ENCODE measurements at regions not wholly inside any gene's neighbourhood (a gene's known extent, or its start where the extent isn't known, plus 50 kb on each side); places are given as distances from the start of the nearest gene placed in this dataset.

DNA sequence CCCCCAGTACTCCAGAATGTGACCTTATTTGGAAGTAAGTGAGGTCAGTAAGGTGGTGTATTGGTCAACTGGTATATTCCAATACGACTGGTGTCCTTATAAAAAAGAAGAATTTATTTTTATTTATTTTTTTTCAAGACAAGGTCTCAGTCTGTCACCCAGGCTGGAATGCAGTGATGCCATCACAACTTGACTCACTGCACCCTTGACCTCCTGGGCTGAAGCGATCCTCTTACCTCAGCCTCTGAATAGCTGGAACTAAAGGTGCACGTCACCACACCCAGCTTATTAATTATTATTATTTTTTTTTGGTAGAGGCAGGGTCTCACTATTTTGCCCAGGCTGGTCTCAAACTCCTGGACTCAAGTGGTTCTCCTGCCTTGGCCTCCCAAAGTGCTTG, 115.1 kb upstream of the PITX2 start:
- no peaks in the 10 kb centered on the region for H3K4me1 Mint-ChIP-seq
- no peak overlapping the region for H3K27ac Mint-ChIP-seq
- ATAC-seq (replicated peaks) (no peak), DNase-seq (no peak)
- no peaks in the 10 kb centered on the region for H3K9me3 Mint-ChIP-seq
- H3K36me3 Mint-ChIP-seq = no peaks in the 10 kb centered on the region
- H3K4me3 Mint-ChIP-seq = no peak overlapping the region
- no peaks in the 10 kb centered on the region for H3K27me3 Mint-ChIP-seq

DNA sequence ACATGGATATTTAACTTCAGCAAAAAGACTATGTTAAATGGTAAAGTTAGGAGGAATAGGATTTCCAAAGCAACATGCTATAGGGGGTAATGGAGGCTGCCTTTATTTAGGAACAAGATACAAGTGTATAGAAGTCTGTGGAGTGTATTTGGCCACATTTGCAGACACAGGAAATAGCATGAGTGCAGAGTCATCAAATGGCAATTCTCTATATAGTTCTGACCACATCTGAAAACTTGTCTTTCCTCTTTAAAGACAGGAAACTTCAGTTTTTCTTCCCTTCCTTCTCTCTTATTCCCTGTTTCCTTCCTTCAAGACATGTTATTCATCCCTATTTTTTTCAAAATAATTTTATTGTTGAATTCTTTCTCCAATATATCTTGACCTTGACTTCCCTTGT, 119.3 kb upstream of the PITX2 start:
- Mint-ChIP-seq H3K4me3 (no peak overlapping the region), H3K36me3 (no peaks in the 10 kb centered on the region)

DNA sequence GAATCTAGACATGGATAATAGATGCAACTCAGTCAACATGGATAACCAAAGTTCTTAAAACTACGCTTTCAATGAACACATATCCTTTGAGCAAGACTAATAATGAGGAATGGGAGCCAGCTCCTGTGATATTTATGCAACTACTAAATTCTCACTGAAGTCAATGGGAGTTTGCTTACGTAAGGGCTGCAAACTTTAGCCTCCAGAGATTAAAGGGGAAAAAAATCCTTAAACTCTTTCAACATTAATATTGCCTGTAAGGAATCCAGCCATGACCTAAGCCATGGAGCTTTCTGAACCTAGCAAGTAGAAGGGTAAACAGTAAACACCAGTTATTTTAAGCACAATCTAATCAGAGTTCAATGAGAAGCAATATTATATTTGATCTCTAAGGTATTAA, 125.2 kb upstream of the PITX2 start:
- H3K4me1 Mint-ChIP-seq = no peaks in the 10 kb centered on the region
- no peak overlapping the region for H3K4me3 Mint-ChIP-seq
- no peaks in the 10 kb centered on the region for H3K36me3 Mint-ChIP-seq
- H3K27me3 Mint-ChIP-seq = no peaks in the 10 kb centered on the region
- H3K9me3 Mint-ChIP-seq = no peaks in the 10 kb centered on the region
- DNase-seq (no peak), ATAC-seq (replicated peaks) (no peak)
- no peak overlapping the region for H3K27ac Mint-ChIP-seq

More for the DNA sequence above, 119.3 kb upstream of the PITX2 start:
- no peaks in the 10 kb centered on the region for H3K4me1 Mint-ChIP-seq
- H3K27ac Mint-ChIP-seq = no peak overlapping the region
- no peak for ATAC-seq (replicated peaks)
- DNase-seq = no peak
- H3K27me3 Mint-ChIP-seq = no peaks in the 10 kb centered on the region
- H3K9me3 Mint-ChIP-seq = no peaks in the 10 kb centered on the region

DNA sequence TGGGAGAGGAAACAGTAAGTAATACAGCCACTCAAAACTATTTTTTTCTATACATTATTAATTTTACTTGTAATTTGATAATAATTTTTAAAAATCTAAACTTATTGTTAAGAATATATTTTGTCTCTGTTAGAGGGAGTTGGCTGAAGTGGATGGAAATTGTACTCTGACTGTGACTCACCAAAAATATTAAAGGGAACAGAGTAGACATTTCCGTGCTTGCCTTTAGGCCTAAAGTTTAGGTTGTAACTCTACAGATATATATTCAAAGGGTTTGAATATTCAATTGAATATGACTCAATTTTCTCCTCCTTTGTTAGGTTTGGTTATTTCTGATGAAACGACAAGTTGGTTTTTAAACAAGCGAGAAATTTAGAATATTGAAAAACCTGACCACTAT, 128.3 kb upstream of the PITX2 start:
- DNase-seq = no peak
- H3K27me3 Mint-ChIP-seq = no peaks in the 10 kb centered on the region
- no peak overlapping the region for H3K4me3 Mint-ChIP-seq
- H3K9me3 Mint-ChIP-seq = no peaks in the 10 kb centered on the region
- no peaks in the 10 kb centered on the region for H3K4me1 Mint-ChIP-seq
- no peak for ATAC-seq (replicated peaks)
- no peaks in the 10 kb centered on the region for H3K36me3 Mint-ChIP-seq
- H3K27ac Mint-ChIP-seq = no peak overlapping the region

DNA sequence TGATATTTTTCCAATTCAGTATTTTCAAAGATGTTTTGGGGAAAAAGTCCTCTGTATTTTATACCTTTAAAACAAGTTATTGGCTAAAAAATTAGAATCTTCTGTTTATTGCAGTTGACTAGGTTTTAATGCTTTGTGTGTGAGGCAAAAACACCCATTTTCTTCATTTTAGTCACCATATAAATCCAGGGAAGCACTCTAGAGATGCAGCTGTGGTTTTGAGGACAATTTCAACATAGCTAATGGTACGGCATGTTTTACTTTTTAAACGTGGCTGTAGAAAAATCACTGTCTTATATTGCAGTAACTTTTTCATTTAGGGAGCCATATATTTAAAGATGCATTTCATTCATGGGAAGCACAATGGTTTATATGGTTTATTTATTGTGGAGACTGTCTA, 129.1 kb upstream of the PITX2 start:
- ATAC-seq (replicated peaks) (no peak), DNase-seq (no peak)
- no peak overlapping the region for H3K4me3 Mint-ChIP-seq
- no peak overlapping the region for H3K27ac Mint-ChIP-seq
- H3K9me3 Mint-ChIP-seq = no peaks in the 10 kb centered on the region
- no peaks in the 10 kb centered on the region for H3K36me3 Mint-ChIP-seq
- no peaks in the 10 kb centered on the region for H3K4me1 Mint-ChIP-seq
- H3K27me3 Mint-ChIP-seq = no peaks in the 10 kb centered on the region

DNA sequence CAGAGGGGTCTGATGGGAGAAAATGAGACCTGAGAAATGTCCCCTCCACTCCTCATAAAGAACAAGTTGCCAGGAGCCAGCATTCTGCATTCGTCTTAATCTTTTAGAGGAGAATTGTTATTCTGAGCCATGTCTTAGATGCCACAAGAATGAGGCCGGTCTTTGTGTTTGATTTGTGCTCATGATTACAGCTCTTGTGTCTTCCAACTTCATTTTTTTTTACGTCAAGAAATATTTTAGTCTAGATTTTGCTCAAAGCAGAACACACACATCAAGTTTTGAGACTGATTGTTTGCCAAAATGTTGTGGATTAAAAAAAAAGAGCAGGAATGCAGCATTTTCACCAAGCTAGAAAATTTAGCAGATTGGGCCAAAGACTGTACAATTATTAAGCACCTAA, 130.6 kb upstream of the PITX2 start:
- Mint-ChIP-seq H3K27me3 (no peaks in the 10 kb centered on the region), H3K4me3 (no peak overlapping the region), H3K36me3 (no peaks in the 10 kb centered on the region), H3K9me3 (no peaks in the 10 kb centered on the region), H3K4me1 (no peaks in the 10 kb centered on the region), H3K27ac (no peak overlapping the region)
- DNase-seq (no peak), ATAC-seq (replicated peaks) (no peak)

DNA sequence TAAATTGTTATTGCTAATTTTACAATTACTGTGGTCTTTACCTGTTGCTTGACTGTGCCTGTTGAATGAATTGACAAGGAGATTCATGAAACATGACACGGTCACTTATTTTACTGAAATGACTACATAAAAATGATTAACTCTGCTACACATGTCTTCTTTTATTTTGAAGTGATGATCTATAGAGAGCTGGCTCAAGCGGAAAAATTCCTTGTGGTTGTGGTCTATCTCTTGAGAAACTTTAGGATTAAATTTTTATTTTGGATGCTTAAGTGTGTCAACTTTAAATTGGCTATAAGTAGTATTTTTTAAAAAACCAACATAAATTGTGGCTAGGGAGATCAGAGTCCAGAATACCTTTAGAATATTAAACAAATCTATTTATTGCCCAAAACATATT, 131.8 kb upstream of the PITX2 start:
- H3K4me3 Mint-ChIP-seq = no peak overlapping the region

DNA sequence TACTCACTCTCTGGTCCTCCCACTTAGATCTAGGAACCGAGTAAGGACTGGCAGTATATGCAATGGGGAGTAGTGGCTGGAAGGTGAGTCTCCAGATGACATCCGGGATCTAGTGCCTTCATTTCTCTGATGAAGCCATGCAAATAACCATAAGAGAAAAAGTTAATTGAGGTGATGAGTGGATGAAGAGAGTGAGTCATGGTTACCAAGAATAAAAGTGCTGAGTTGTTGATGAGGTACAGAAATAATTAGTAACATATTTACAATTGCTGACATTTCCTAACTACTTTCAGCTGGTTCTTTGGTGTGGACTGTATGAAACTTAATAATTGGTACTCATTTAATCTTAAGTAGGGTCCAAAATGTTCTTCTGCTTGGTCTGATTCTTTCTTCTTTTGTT, 146.7 kb upstream of the PITX2 start:
- ATAC-seq (replicated peaks) = no peak
- H3K4me1 Mint-ChIP-seq = no peaks in the 10 kb centered on the region
- H3K9me3 Mint-ChIP-seq = peaks cover 0 to 6% of the 10 kb centered on the region in 2 donors
- H3K27me3 Mint-ChIP-seq = no peaks in the 10 kb centered on the region
- DNase-seq = no peak
- no peak overlapping the region for H3K27ac Mint-ChIP-seq
- no peaks in the 10 kb centered on the region for H3K36me3 Mint-ChIP-seq
- H3K4me3 Mint-ChIP-seq = no peak overlapping the region

More for the DNA sequence above, 131.8 kb upstream of the PITX2 start:
- DNase-seq (no peak), ATAC-seq (replicated peaks) (no peak)
- no peaks in the 10 kb centered on the region for H3K27me3 Mint-ChIP-seq
- no peaks in the 10 kb centered on the region for H3K9me3 Mint-ChIP-seq
- H3K36me3 Mint-ChIP-seq = no peaks in the 10 kb centered on the region
- H3K27ac Mint-ChIP-seq = no peak overlapping the region
- H3K4me1 Mint-ChIP-seq = no peaks in the 10 kb centered on the region

DNA sequence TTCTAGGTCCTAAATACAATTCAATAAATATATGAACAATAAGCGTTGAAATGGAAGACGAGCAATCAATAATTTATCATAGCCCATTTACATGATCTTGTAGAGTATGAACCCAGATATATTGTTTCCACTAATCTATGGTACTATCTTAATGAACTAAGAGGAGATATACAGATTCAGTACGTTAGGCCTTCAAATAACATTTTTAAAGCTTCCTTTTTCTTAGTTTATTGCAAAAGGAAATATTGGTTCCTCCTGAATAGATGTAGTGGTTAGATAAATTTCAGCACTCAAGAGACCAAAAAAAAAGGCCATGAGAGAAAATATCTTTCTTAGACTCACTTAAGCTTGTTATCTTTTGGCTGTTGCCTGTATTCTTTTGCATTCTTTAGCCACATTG, 147.5 kb upstream of the PITX2 start:
- no peaks in the 10 kb centered on the region for H3K36me3 Mint-ChIP-seq
- DNase-seq = no peak
- H3K4me3 Mint-ChIP-seq = no peak overlapping the region
- H3K27me3 Mint-ChIP-seq = no peaks in the 10 kb centered on the region
- ATAC-seq (replicated peaks) = no peak
- H3K4me1 Mint-ChIP-seq = no peaks in the 10 kb centered on the region
- H3K27ac Mint-ChIP-seq = no peak overlapping the region
- H3K9me3 Mint-ChIP-seq = peaks cover 0 to 6% of the 10 kb centered on the region in 2 donors

DNA sequence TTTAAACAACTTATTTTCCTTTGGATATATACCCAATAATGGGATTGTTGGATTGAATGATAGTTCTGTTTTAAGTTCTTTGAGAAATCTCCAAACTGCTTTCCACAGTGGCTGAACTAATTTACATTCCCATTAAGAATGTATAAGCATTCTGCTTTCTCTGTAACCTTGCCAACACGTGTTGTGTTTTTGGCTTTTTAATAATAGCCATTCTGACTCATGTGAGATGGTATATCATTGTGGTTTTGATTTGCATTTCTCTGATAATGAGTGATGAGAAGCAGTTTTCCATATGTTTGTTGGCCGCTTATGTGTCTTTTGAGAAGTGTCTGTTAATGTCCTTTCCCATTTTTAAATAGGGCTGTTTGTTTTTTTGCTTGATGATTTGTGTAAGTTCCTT, 155.6 kb upstream of the PITX2 start:
- ATAC-seq (replicated peaks) = no peak
- no peaks in the 10 kb centered on the region for H3K27me3 Mint-ChIP-seq
- no peak for DNase-seq

DNA sequence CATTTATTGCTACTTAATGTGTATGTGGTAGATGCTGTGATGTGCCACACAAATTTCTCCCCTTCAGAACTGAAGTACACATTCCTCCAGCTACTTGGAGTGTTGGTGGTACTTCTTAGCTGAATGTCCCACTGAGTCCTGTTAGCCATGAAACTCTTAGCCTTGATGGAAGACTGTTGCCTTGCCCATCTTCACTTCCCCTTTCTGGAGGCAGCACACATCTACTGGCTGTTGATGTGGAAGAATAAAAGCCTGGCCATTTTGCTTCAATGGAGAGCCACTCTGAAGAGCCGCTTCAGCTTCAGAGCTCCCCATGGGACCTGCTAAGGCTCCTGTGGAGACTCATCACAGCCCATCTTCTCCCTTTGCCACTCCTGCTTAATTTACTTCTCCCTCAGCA, 157.7 kb upstream of the PITX2 start:
- peaks cover 0 to 3% of the 10 kb centered on the region in 2 donors for H3K9me3 Mint-ChIP-seq
- H3K27ac Mint-ChIP-seq = no peak overlapping the region
- no peaks in the 10 kb centered on the region for H3K27me3 Mint-ChIP-seq
- no peak overlapping the region for H3K4me3 Mint-ChIP-seq
- DNase-seq (no peak), ATAC-seq (replicated peaks) (no peak)
- H3K36me3 Mint-ChIP-seq = no peaks in the 10 kb centered on the region
- no peaks in the 10 kb centered on the region for H3K4me1 Mint-ChIP-seq

More for the DNA sequence above, 155.6 kb upstream of the PITX2 start:
- Mint-ChIP-seq H3K9me3 (peaks cover 0 to 3% of the 10 kb centered on the region in 2 donors), H3K27ac (no peak overlapping the region), H3K4me3 (no peak overlapping the region), H3K36me3 (no peaks in the 10 kb centered on the region), H3K4me1 (no peaks in the 10 kb centered on the region)

DNA sequence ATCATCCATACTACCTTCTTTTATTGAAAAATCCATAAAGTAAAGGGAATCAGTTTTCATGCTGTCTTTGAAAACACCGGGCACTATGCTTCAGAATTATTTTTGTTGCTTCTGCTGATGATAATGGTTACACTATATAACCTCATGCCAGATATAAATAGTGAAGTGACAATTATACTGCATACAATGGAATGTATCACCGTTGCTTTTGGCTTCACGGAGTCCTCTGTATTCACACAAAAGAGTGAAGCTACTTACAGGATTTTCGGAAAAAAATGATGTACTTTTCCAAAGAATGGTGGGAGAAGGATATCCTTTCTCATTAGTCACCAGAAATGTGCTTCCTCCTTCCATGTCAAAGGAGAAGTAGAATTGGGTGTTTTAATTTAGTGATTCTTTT, 159.1 kb upstream of the PITX2 start:
- ATAC-seq (replicated peaks) = no peak
- no peak for DNase-seq

DNA sequence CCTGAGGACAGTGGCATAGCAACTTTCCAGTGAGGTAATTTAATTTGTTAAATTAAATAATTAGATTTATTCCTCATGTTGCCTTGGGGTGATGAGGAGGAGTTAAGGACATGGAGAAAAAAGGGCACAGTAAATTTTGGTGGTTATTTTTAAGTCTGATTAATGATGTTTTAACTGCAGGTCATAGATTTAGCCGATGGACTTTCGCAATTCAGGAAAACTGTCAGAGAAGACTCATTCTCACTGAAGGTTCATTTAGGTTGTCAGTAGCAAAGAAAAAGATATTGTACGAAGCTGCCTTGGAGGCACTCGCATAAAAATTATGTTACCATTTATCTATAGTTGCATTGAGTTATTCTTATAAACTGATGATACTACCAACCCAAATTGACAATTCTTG, 164.2 kb upstream of the PITX2 start:
- DNase-seq = no peak
- Mint-ChIP-seq H3K4me3 (no peak overlapping the region), H3K27ac (no peak overlapping the region), H3K9me3 (no peaks in the 10 kb centered on the region), H3K27me3 (no peaks in the 10 kb centered on the region), H3K4me1 (no peaks in the 10 kb centered on the region), H3K36me3 (no peaks in the 10 kb centered on the region)
- ATAC-seq (replicated peaks) = no peak

More for the DNA sequence above, 159.1 kb upstream of the PITX2 start:
- no peaks in the 10 kb centered on the region for H3K27me3 Mint-ChIP-seq
- no peak overlapping the region for H3K4me3 Mint-ChIP-seq
- H3K36me3 Mint-ChIP-seq = no peaks in the 10 kb centered on the region
- H3K4me1 Mint-ChIP-seq = no peaks in the 10 kb centered on the region
- H3K27ac Mint-ChIP-seq = no peak overlapping the region
- peaks cover 0 to 3% of the 10 kb centered on the region in 2 donors for H3K9me3 Mint-ChIP-seq

DNA sequence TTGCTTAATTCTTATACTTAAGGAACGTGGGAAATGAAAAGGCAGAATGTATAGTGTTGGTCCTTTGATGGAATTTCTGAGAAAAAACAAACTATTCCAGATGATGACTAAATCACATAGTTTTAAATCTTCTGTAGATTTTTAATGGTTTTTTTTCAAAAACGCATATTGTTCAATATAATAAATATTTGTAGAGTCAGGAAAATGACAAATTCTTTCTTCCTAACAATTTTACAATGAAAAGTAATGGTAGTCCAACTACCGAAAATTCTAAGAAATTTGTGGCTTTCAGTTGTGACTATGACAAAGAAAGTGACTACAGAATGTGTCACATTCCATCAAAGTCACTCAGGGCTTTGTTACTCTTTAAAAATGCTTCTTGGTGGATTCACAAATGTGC, 164.8 kb upstream of the PITX2 start:
- ATAC-seq (replicated peaks) = no peak
- H3K4me3 Mint-ChIP-seq = no peak overlapping the region

DNA sequence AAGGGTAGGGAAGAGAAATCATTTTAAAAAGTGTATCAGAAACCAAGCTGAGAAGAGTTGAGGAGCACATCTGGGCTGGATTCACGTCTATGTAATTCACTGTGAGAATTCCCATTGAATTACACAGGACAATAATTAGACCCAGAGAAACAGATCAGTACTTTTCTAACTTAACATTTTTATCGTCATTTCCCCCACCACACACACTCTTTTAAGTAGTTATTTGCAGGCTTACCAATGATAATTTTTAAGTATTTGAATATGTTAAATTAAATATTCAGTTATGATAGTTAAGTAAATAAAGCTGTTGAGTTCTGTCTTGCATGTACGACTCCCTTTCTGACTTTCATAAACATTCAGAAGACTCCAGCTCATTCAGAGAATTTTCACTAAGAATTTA, 165.4 kb upstream of the PITX2 start:
- no peaks in the 10 kb centered on the region for H3K36me3 Mint-ChIP-seq
- DNase-seq = no peak
- no peak overlapping the region for H3K27ac Mint-ChIP-seq
- no peaks in the 10 kb centered on the region for H3K9me3 Mint-ChIP-seq
- H3K4me3 Mint-ChIP-seq = no peak overlapping the region
- no peak for ATAC-seq (replicated peaks)
- no peaks in the 10 kb centered on the region for H3K27me3 Mint-ChIP-seq
- no peaks in the 10 kb centered on the region for H3K4me1 Mint-ChIP-seq

More for the DNA sequence above, 164.8 kb upstream of the PITX2 start:
- Mint-ChIP-seq H3K4me1 (no peaks in the 10 kb centered on the region), H3K27ac (no peak overlapping the region), H3K27me3 (no peaks in the 10 kb centered on the region), H3K36me3 (no peaks in the 10 kb centered on the region), H3K9me3 (no peaks in the 10 kb centered on the region)
- no peak for DNase-seq

DNA sequence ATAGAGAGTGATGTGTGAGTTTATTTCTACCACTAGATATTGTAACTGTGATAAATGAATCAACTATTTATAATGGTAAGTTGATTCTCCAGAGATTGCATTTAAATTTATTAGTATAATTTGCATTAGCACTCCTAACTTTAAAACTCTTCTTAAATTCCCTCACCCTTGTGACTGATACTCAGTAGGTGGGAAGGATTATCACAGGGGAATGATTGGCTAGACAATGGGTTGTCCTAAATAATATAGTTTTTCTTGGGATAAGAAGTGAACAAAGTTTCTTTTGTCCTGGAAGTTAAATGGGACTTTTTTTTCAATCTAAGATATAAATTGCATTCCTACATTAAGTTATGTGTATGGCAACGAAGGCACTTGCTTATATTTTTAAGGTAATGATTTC, 169.2 kb upstream of the PITX2 start:
- Mint-ChIP-seq H3K27me3 (no peaks in the 10 kb centered on the region), H3K36me3 (no peaks in the 10 kb centered on the region), H3K9me3 (no peaks in the 10 kb centered on the region), H3K4me3 (no peak overlapping the region), H3K4me1 (no peaks in the 10 kb centered on the region), H3K27ac (no peak overlapping the region)
- DNase-seq = no peak
- ATAC-seq (replicated peaks) = no peak

All from stimulated activated naive B cell treated with anti-CD40 and anti-IgM and Interleukin-4, amounts not matched to agents 10 μg/mL and 1 μg/mL and 100 μg/mL, for 72 hours (primary cell).